DMS53 treated with DMSO at 0.1 percent for 48 hours (cell line): ENCODE measurements at regions not wholly inside any gene's neighbourhood (a gene's known extent, or its start where the extent isn't known, plus 50 kb on each side); places are given as distances from the start of the nearest gene placed in this dataset.
A peak's percentile ranks its signal among the peaks of the same experiment; 100 is the strongest.

Experiments used
- DNase-seq: peaks from one replicate; lab custom pipeline; 2025; ENCODE audit not compliant: unreplicated experiment; lab: John Stamatoyannopoulos, UW

GRCh38 chr15:70556779-70557178 lies 206.6 kb downstream of the UACA start:
- DNase-seq = no peak

- no peak for DNase-seq
Observed at GRCh38 chr15:70556151-70556741, 207.1 kb downstream of the UACA start.

- no peak for DNase-seq
Observed at GRCh38 chr15:70555713-70556112, 207.6 kb downstream of the UACA start.

GRCh38 chr15:70547846-70548487 lies 215.4 kb downstream of the UACA start:
- DNase-seq = no peak

GRCh38 chr15:70545526-70545925 lies 217.8 kb downstream of the UACA start:
- DNase-seq = no peak

- DNase-seq = no peak
Observed at GRCh38 chr15:70541511-70541910, 221.8 kb downstream of the UACA start.

- no peak for DNase-seq
Observed at GRCh38 chr15:70539912-70540530, 223.3 kb downstream of the UACA start.

GRCh38 chr15:70539409-70539808 lies 223.9 kb downstream of the UACA start:
- DNase-seq = no peak

- no peak for DNase-seq
Observed at GRCh38 chr15:70538278-70538677, 225.1 kb downstream of the UACA start.

- no peak for DNase-seq
Observed at GRCh38 chr15:70535955-70536338, 227.4 kb downstream of the UACA start.

- DNase-seq = no peak
Observed at GRCh38 chr15:70535071-70535954, 228.0 kb downstream of the UACA start.

GRCh38 chr15:70533931-70534742 lies 229.2 kb downstream of the UACA start:
- no peak for DNase-seq

GRCh38 chr15:70532531-70533186 lies 230.7 kb downstream of the UACA start:
- DNase-seq = no peak

- DNase-seq = no peak
Observed at GRCh38 chr15:70531576-70531975, 231.8 kb downstream of the UACA start.

- DNase-seq = no peak
Observed at GRCh38 chr15:70530906-70531305, 232.5 kb downstream of the UACA start.

GRCh38 chr15:70530503-70530902 lies 232.9 kb downstream of the UACA start:
- DNase-seq = no peak

- no peak for DNase-seq
Observed at GRCh38 chr15:70530017-70530499, 233.3 kb downstream of the UACA start.

- DNase-seq = no peak
Observed at GRCh38 chr15:70528816-70529215, 234.5 kb downstream of the UACA start.

GRCh38 chr15:70528270-70528706 lies 235.1 kb downstream of the UACA start:
- peak; percentile 87 for DNase-seq

GRCh38 chr15:70526974-70527325 lies 236.4 kb downstream of the UACA start:
- DNase-seq = no peak
